Activated gamma-delta T cell treated with Interleukin-2 at 50 U/mL for 16 hours (primary cell): ENCODE measurements at regions not wholly inside any gene's neighbourhood (a gene's known extent, or its start where the extent isn't known, plus 50 kb on each side); places are given as distances from the start of the nearest gene placed in this dataset.

Experiments used
- DNase-seq: peaks from one replicate; pipeline ENCODE4 v3.0.0-alpha.2; 2020

DNA sequence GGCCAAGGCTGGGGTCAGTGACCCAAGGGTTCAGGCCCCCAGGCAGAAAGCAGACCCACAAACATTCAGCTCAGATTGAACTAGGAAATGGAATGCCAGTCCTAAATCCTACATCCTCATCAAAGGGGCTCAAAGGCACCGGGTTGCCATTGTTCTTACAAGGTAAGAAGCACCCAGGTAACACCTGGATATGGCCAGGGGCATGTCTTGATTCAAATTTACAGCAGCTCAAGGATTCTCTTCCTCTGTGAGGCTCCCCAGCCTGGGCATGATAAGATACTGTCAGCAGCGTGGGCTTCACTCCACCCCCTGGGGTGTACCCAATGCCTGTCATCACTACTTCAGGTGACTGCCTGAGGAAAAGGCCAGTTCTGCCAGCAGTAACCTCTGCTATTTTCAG is 92.1 kb upstream of the FSTL4 start:
- no peak for DNase-seq

GRCh38 chr5:133703935-133704334 is 91.6 kb upstream of the FSTL4 start:
- DNase-seq: no peak

GRCh38 chr5:133702791-133703770 is 90.7 kb upstream of the FSTL4 start:
- no peak for DNase-seq

GRCh38 chr5:133701871-133702270 is 89.5 kb upstream of the FSTL4 start:
- no peak for DNase-seq

DNA sequence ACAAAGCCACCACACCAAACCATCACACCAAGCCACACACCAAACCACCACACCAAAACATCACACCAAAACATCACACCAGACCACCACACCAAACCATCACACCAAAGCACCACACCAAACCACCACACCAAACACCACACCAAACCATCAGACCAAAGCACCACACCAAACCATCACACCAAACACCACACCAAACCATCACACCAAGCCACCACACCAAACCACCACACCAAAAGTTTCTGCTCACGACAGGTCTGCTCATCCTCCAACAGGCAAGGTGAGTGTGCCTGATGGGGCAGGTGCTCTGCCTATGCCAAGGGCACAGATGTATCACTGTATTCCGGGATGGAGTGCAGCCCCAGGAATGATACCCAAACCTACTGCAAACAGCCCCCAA is 87.9 kb upstream of the FSTL4 start:
- no peak for DNase-seq

DNA sequence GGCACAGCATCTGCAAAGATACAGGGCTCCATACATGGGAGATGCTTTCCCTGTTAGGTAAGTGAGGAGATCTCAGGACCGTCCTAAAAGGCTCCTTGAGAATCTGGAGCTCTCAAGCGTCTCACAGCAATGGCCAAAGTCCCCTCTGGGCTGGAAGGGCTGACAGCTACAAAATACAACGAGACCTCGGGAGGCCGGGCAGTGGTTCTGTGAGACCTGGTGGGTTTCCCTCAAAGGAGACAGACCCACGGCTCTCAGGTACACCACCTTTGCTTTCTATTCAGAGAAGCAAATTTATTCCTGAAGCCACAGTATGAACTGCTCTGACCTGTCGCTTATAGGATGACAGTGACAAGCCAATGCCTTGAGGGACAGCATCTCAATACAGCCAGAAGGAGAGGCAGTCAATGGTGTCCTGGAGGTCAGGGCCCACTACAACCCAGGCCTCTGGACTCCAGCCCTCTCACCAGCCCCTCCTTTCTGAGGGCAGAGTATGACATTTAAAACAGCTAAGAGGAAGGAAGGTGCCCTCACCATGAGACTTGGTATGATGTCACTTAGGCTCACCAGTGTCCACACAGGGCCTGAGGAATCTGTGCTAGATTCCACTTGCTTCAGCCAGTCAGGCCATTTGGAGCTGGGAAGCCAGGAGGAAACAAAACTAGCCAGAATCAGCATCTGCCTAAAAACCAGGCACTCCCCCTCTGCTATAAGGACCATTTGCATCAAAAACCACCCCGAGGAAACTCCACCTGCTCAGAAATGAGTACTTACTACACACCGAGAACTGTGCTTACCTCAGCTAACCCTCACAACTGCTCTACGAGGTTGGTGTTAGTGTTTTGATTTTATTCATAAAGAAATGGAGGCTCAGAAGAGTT is 86.5 kb upstream of the FSTL4 start:
- no peak for DNase-seq

- no peak for DNase-seq
Observed at GRCh38 chr5:133698259-133698554, 85.9 kb upstream of the FSTL4 start.

DNA sequence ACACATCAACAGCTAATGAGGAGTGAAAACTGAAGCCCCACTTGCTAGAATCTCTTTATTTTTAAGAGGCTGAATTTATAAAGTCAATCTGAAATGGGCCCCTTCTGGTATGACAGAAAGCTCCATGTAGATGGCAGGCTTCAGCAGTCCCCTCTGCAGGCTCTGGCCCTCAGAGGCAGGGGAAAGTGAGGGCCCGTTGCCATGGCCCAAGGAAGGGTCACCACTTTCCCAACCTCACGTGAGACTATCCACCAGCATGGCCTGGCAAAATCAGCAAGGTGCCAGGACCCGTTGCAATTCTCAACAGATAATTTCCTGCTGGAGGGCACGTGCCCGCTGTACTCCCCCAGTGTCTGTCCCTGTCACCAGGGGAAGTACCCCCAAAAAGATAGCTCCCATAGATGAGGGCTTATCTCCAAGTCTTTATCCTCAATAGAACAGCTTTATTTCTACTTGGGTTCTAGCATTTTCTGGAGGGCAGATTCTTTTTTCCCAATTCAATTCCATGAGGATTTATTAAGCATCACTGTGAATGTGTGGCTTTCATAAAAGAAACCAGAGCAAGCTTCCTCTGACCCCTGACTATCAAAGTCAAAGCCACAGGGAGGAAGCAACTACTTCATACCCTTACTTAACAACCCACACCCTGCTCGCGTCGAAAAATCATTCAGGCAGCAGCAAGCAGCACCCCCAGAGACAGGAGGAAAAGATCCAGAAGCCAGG is 85.4 kb upstream of the FSTL4 start:
- DNase-seq: no peak

GRCh38 chr5:133696782-133697507 is 84.6 kb upstream of the FSTL4 start:
- no peak for DNase-seq

DNA sequence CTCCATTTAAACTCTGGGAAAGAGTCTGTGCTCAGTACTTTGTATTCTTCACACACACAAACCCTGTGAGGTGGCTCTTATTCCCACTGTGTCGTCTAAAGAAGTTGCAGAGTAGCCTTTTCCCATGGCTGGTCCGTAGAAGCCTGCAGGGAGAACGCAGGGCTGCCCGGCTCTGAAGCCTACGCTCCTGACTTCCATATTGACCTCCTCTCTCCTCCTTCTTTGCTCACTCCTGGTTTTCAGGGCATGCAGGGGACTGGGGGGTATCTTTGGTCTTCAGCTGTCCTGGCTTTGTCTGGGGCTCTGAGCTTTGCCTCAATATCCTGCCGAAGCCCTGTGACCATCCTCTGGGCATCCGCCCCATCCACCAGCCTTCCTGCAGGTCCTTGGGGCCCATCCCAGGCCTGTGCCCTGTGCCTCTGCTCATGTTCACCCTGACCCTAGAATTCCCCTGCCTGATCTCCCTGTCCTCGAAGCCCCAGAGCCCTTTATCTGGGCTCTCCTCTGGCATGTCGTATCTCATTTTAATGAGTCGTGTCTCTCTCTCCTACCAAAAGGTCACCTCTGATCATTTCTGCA is 83.8 kb upstream of the FSTL4 start:
- no peak for DNase-seq

GRCh38 chr5:133694181-133694831 is 82.0 kb upstream of the FSTL4 start:
- no peak for DNase-seq

DNA sequence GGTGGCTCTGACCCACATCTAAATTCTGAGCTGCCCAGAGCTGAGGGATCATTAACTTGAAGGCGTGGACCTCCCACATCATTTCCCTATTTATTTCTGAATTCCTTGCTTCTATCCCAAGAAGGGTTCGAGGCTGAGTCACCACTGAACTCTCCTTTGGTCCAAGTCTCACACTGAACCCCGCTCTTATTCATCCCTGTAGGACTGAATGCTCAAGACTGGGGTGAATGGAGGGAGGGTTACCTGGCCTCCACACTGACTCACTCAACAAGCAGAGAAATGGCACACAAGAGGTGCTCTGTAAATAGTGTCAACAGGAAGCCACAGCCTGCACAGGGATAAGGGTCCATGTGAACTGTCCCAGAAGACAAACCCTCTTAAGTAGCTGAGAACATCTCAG is 79.1 kb upstream of the FSTL4 start:
- DNase-seq: no peak

DNA sequence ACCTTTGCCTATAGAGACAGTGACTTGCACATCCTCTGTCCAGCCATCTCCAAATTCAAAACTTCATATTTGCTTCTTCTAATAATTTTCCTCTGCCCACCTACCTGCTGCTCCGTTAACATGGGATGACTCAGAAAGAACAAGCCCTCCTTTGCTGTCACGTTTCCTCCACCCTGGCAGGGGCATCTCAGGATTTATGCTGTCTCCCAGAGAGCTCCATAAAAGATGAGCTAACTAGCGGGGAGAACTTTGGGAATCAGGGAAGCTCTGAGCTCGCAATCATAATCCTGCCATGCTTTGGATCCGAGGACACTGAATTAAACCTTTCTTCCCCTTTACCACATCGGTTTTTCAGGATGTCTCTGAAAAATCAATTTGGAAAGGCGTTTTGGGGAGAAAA is 78.4 kb upstream of the FSTL4 start:
- DNase-seq: no peak

DNA sequence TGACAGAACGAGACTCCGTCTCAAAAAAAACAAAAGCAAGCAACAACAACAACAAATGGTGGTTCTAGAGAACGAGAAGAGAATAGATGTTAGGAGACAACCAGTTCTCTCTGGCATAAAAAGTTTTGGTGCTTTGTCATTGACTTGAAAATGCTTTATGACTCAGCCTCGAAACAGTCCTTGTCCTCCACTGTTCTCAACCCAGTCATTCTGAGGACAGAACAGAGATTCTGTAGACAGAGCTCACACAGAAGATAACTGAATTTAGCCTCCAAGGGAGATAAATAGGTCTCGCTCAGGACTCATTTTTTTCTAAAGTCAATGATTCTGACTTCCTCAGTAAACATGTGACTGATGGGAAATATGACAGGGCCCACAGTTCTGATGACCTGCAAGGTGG is 76.0 kb upstream of the FSTL4 start:
- DNase-seq: no peak

- DNase-seq: no peak
Observed at GRCh38 chr5:133687212-133688061, 75.1 kb upstream of the FSTL4 start.

DNA sequence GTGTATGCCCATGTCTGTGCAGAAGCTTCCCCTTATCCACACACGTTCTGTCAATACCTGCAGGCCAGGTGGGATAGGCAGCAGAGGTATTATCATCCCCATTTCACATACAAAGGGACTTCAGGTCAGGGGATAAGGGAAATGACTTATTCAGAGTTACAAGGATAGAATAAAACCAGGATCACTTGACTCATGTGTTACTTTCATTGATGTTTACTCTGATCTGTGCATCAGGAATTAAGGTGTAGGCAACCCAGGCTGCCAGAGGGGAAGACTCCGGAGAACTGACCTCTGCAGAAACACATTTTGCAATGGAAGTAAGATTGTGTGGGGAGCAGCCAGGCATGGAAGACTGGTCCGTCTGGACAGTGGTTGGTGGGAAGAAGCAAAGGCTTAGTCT is 74.2 kb upstream of the FSTL4 start:
- no peak for DNase-seq

- DNase-seq: no peak
Observed at GRCh38 chr5:133685402-133686018, 73.2 kb upstream of the FSTL4 start.

GRCh38 chr5:133683646-133684596 is 71.6 kb upstream of the FSTL4 start:
- no peak for DNase-seq

DNA sequence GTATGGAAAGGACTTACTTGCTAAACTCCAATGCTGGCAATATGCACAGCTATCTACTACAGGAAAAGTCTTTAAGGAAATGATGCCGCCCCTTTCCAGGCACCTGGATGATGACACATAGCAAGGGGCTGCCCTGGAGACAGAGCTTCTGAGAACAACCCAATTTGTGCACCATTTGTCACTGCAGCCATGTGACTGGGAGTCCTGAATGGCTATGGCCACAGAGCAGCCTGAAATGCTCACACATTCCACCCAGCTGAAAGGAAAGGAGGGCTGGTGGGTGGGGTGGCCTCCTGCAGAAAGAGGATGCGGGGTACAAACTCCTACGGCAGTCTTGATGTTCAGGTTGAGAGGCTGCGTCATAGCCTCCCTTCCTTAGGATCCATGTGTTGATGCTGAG is 70.1 kb upstream of the FSTL4 start:
- DNase-seq: no peak
